Glomerular endothelial cell (primary cell): ENCODE measurements at regions not wholly inside any gene's neighbourhood (a gene's known extent, or its start where the extent isn't known, plus 50 kb on each side); places are given as distances from the start of the nearest gene placed in this dataset.
"Not testable (repeated sequence)": the region's sequence is repeated elsewhere in the genome, so short reads cannot be mapped to it uniquely, and the experiment has no call there.

Experiments
- DNase-seq: peaks from one replicate; pipeline ENCODE4 v3.0.0-alpha.2; 2011; ENCODE audit warnings: low read depth, low spot score; ENCODE audit errors: extremely low read depth

DNA sequence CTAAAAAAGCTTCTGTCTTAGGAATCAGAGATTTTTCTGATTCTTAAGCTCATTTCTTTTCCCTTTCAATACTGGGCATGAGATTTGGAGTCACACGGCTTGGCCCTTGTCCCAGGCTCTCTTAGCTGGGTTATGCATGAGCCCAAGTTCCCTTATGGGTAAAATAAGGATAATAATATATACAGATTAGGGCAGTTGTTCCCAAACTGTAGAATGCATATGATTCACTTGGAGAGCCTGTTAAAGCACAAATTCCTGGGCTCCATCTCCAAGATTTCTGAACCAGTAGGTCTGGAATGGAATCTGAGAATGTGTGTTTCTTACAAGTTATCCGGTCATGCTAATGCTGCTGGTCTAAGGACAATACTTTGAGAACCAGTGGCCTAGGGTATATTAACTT, 154.0 kb downstream of the REEP3 start:
- no peak for DNase-seq

DNA sequence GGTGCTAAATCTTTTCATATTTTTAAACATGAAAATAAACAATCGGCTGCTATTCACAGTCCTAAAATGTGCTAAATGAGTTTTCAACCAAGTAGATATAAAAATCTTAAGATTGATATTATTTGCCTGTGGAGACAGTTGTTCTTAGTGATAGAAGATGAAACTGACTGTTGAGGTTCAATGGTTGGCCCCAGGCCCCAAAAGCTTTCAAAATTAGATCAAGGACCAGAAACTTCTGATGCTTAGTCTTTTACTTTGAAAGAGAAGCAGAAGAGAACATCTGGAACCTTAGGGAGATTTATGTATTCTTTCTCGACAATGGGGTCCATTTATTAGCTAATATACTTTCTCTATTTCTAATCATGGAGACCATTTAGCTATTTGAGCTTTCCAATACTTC, 155.8 kb downstream of the REEP3 start:
- DNase-seq = no peak

DNA sequence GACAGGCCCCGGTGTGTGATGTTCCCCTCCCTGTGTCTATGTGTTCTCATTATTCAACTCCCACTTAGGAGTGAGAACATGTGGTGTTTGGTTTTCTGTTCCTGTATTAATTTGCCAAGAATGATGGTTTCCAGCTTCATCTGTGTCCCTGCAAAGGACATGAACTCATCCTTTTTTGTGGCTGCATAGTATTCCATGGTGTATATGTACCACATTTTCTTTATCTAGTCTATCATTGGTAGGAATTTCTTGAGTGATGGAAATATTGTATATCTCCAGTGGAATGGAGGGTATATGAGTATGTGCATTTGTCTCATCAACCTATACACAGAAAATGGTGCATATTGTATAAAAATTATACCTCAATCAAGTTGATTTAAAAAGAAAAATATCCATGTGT, 159.3 kb downstream of the REEP3 start:
- not testable (repeated sequence) for DNase-seq

DNA sequence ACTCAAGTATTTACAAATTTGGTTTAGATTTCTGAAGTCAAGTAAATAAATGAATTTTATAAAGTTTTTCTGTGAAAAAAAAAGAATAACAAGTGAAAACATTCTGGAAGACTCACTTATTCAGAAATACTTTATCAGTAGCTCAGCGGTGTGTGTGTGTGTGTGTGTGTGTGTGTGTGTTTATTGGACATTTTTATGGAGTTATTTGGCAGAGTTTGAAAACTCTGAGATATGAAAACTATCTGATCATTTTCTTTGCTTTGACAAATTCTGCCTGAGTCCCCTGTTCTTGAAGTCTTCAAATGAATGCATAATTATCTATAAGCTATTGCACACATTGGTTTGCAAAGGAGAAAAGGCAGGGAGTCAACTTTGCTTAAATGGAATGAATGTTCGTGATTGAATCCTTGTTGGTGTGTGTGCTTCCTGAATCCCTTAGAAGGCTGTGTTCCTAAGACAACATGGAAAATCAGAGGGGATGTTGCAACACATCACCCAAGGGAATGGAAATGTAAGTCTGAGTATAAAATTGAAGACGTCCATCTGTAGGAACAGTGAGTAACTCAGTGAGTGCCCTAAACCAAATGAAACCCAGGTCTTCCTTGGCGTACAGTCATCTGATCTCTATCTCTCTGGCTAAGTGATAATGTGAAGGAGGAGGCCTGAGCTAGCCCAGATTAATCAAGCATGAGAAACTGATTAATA, 160.9 kb downstream of the REEP3 start:
- DNase-seq = no peak

DNA sequence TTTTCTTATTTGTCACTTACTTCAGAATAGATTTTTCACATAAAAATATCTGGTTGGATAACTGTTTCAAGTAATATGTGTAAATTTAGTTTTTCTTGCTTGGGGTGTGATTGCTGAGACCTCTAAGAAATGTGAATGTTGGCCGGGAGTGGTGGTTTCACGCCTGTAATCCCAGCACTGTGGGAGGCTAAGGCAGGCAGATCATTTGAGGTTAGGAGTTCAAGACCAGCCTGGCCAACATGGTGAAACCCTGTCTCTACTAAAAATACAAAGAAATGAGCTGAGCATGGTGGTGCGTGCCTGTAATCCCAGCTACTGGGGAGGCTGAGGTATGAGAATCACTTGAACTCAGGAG, 161.5 kb downstream of the REEP3 start:
- DNase-seq = not testable (repeated sequence)

DNA sequence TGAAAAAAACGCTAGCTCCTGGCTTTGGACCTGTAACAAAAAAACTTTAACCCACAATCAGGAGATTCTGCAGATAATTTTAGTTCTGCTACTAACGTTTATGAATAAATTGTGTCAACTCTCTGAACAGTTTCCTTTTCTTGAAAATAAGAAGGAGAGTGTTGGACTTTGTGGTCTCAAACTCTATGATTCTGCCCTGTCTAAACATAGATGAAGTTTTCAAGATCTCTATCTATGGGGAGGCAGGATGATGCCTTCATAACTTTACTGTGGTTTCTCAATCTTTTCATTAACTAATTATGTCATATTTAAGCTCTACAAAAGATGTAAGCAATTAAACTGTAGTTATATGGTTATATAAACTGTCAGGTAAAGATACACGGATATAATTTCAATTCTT, 162.0 kb downstream of the REEP3 start:
- DNase-seq = no peak

DNA sequence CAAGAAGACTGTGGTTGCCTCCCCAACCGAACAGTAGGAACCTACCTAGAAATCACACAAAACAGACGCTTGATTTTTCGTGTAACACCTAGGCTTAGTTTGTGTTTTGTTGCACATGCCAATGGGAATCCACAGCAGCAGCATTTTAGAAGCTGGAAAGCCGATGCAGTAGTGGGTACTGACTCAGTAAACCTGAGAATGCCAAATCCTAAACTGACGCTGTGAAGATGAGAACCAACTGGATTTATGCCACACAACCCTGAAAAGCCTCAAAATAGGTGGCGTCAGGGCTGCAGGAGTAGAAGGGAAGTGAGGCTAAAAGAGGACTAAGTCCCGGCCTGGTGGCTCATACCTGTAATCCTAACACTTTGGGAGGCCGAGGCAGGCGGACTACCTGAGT, 162.5 kb downstream of the REEP3 start:
- DNase-seq = no peak

DNA sequence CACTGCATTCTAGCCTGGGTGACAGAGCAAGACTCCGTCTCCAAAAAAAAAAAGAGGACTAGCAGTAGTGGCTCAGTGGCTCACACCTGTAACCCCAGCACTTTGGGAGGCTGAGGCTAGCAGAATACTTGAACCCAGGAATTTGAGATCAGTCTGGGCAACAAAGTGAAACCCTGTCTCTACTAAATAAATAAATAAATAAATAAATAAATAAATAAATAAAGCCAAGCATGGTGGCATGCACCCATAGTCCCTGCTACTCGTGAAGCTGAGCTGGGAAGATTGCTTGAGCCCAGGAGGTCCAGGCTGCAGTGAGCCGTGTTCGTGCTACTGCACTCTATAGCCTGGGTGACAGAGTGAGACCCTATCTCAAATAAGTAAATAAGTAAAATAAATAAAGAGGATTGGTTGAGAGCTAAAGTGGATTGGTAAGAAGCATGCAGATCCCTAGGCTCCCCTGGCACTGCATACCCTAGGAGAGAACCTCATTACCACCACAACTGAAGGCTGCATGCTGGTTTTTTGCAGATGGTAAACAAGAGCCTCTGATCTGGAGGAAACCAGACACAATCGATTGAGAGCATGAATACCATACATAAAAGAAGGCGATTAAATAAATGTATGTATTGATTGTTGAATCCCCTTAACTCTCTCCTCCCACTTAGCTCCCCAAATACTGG, 163.2 kb downstream of the REEP3 start:
- DNase-seq = no peak

DNA sequence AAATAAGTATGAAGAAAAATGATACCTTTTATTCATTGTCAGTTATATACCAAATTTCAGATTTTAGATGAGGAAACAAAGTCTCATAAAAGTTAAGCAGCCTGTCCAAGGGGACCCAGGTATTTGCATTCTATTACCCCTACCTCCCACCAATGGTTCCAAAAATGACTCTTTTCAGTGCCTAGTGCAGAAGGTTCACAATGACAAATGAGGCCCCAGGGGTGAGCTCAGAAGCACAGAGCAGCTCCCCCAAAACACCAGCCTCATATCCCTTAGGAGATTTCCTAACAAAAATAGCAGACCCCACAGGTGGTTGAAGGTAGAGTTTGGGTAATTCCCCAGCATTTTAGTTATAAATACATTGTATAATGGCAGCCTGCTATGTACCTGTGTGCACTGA, 168.6 kb downstream of the REEP3 start:
- no peak for DNase-seq

DNA sequence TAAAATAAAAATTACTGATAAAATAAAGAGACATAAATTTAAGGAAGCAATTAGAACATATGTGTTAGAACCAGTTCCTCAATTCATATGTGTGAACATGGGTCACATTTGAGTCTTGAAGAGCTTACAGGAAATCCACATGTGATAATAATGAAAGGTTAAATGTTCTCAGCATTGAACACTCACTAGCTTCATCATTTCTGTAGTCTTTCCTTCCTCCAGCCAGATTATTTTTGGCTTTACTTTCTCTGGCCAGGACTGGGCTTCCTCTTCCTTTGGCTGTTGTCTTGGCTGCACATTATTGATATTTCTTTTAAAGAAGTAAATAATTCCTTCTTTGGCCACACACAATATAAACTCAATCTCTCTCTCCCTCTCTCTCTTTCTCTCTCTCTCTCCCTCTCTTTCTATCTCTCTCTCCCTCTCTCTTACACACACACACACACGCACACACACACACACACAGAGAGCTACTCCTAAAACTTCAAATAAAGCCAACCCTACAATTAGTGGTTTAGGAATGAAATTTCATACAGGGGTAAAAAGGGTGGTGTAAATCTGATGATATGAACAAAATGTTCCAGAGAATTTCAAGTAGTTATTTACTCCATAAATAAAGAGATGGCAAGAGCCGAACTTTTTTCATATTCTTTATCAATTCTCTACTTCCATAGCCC, 171.2 kb downstream of the REEP3 start:
- DNase-seq = no peak

DNA sequence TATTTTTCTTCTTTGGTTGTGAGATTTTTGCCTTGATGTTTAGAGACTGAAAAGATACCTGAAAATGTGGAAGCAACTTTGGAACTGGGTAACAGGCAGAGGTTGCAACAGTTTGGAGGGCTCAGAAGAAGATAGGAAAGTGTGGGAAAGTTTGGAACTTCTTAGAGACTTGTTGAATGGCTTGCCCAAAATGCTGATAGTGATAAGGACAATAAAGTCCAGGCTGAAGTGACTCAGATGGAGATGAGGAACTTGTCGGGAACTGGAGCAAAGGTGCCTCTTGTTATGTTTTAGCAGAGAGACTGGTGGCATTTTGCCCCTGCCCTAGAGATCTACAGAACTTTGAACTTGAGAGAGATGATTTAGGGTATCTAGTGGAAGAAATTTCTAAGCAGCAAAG, 171.8 kb downstream of the REEP3 start:
- not testable (repeated sequence) for DNase-seq

DNA sequence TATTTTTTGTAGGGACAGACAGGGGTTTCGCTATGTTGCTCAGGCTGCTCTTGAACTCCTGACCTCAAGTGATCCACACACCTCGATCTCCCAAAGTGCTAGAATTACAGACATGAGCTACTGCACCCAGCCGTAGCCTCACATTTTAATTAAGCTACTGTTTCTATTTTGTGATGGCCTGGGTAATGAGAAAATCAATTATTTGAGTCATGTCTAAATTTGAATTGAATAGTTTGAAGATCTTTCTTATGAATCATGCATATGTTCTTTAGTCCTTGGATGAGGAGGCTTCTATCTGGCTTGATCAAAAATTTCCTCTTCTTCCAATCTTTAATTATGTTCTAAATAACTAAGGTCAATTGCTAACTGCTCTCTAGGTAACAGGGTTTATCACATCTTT, 175.0 kb downstream of the REEP3 start:
- DNase-seq = no peak

DNA sequence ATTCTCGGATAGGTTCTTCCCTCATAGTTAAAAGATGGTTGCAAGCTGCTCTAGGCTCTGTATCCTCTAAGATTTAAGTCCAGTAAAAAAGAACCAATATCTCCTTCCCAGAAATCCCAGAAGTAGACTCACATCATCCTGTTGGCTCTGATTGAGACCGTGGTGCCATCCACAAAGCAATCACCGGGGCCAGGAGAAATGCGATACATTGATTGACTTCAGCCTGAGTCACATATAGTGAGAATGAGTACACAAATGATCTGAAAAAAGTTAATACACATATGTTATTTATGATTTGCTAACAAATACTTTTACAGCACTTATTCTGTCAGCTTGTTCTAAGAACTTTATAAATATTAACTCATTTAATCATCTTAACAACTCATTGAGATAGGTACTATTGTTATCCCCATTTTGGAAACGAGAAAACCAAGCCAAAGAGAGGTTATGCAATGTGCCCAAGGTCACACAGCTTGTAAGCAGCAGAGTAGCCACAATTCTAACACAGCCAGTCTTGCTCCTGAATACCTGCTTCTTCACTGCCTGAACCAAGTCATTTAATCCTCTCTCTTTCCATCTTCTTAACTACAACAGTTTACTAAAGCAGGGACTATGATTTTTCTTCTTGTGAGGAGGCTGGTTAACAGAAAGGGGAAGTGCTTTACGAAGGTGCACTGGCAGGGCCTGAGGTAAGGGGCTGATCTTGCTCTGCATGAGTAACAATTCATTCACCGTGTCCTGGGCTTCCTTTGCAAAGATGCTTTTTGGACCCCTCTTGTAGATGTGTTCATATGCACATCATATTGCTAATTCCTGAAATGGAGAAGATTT, 177.0 kb downstream of the REEP3 start:
- DNase-seq = no peak

DNA sequence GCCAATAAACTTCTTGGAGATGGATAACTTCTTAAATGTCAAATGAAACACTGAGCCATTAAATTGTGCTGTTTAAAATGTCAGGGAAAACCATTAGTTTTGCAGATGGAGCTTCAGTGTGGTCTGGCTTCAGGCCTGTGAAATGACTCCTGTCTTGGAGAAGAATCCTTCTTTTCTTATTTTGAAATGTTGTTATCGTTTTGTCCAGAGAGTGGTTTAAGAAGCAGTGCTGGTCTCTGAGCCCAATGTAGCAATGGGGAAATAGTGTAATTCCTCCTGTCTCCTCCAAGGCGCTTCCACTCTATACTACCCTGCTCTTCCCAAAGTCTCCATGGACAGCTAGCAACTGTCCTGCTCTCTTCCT, 177.6 kb downstream of the REEP3 start:
- DNase-seq = no peak

DNA sequence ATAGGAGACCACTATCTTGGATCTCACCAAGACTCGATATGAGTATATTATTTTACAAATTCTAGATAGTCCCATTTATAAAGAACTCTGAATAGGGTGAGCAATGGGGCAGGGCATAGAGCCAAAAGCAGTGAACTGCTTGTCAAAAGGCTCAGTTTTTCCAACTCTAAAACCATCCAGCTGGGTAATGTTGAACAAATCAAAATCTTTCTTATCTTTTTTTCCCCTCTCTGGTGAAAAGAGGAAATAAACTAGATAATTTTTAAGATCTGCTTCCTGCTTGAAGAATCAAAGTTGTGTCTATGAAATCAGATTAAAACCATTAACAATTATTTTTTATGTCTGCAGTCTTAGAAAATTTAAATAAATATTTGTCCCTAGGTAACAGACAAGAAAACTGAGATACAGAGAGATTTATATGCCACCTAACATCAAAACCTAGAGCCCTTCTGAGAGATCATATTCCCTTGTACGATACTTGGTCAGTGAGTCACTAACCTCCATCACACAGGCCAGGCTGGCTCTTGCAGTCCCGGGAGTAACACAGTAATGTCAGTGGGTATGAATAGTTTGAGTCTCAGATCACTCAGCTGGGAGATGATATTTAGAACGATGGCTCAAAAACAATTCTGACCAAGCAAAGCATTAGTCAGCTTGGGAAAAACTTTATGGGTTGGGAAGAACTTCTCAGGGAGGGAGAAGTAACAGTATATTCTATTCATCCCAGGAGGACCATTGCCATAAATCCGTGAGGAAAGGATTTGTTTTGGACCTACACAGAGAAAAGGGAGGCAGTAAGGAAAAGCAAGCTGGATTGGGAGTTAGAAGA, 178.8 kb downstream of the REEP3 start:
- peak; percentile 68 for DNase-seq

DNA sequence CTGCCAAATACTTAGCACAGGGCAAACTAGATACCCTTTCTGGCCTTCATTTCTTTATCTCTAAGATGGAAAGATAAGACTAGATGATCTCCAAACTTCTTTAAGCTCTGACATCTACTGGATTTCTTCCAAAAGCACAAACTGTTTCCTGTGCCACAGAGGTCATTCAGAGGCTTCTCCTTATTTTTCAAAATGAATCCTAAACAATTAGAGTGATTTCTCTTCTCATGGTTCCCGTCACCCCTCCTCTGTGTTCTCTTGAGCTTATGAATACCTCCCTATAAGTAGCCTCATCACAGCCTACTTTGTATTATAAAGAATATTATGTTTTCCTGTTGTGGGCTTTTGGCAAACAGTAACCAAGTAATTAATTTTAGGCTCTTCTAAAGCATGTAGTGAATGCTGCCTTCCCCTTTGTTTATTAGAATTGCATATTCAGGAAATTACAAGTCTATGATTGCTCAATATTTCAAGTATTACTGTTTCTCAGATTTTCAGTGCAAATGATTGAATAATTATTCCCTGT, 179.5 kb downstream of the REEP3 start:
- DNase-seq = no peak

DNA sequence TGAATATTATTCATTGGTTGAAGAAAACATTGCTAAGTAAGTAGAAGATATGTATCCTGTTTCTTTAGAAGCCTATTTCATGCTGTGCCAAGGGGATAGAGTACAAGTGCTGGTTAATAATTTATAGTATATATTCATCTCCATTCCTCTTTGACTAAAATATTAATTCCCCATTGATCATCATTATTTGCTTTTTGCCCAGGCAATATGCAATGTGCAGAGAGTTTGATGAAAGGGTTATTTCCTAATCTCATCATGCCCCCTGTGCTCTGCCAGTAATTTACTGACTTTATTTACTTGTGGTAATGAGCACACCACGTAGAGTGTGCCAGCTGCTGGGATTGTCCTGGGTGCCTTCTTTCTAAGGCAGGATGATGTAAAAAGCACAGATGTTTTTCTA, 180.9 kb downstream of the REEP3 start:
- no peak for DNase-seq

DNA sequence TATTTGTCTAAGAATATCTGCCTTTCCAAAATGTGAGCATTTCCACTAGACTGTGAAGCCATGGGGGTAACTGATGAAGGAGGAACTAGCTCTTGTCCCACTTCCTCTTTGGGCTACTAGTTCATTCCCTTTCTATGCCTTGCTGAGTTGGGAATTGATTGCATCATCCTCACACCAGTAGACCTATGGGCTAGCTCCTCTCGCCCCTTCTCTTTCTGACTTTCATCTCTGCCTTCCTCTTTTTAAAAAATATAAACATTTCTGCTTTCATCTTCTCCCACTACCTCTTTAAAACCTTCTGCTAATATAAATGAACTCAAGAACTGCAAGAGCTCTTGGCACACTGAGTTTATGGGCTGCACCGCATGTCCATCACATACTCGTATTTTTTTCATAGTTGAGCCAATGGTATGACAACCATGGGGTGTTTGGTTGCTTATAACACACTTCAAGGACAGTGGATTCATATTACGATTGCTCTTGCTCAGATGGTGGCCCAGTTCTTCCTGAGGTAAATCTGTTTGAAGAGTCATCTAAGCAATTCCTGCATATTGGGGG, 182.0 kb downstream of the REEP3 start:
- no peak for DNase-seq

DNA sequence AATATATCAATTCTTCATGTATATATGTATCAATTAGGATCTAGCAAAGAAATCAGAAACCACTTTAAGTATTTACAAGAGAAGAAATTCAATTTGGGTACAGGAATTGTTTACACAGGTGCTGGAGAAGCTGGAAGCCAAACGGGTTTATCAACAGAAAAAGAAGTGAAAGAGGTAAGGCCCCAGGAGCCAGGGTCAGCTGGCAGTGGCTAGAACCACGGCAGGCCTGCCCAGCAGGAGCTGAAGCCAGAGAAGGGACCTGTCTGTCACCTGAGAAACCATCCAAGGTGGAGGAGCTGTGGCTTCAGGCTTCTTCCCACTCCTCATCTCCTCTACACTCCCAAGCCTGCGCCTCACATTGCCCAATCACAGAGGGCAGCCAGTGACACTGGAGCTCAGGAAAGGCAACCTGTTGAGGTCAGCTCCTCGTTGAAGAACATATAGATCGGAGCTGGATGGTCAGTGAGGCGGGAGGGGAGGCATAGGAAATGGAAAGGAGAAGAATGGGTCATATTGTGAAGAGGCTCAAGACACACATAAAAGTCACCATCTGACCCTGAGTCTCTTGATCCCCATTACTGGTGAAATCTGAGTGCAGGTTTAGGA, 182.6 kb downstream of the REEP3 start:
- DNase-seq = no peak
